ENCODE measurements at regions not wholly inside any gene's neighbourhood (a gene's known extent, or its start where the extent isn't known, plus 50 kb on each side); places are given as distances from the start of the nearest gene placed in this dataset.

GRCh38 chr5:88509403-88509802 lies 240.8 kb upstream of the TMEM161B start:
- no peak overlapping the region for H3K9ac ChIP-seq (ENCODE audit: low read depth, low read length)
- no peaks in the 10 kb centered on the region for H3K36me3 ChIP-seq (ENCODE audit: control insufficient read depth, insufficient read depth, low read length)
- no peaks in the 10 kb centered on the region for H3K9me3 ChIP-seq (ENCODE audit: control insufficient read depth, insufficient read depth, low read length)
- H3K27ac ChIP-seq (ENCODE audit: low read depth, low read length) = no peak overlapping the region
- no peak overlapping the region for H3K4me3 ChIP-seq (ENCODE audit: low read depth, low read length)
- no peaks in the 10 kb centered on the region for H3K4me1 ChIP-seq (ENCODE audit: control insufficient read depth, insufficient read depth, low read length)
- no peaks in the 10 kb centered on the region for H3K27me3 ChIP-seq (ENCODE audit: control insufficient read depth, insufficient read depth, low read length)

GRCh38 chr5:88507261-88507660 lies 238.6 kb upstream of the TMEM161B start:
- Histone ChIP-seq H3K9me3 (ENCODE audit: control insufficient read depth, insufficient read depth, low read length) (no peaks in the 10 kb centered on the region), H3K4me3 (ENCODE audit: low read depth, low read length) (no peak overlapping the region), H3K9ac (ENCODE audit: low read depth, low read length) (no peak overlapping the region), H3K27me3 (ENCODE audit: control insufficient read depth, insufficient read depth, low read length) (no peaks in the 10 kb centered on the region), H3K27ac (ENCODE audit: low read depth, low read length) (no peak overlapping the region), H3K36me3 (ENCODE audit: control insufficient read depth, insufficient read depth, low read length) (no peaks in the 10 kb centered on the region), H3K4me1 (ENCODE audit: control insufficient read depth, insufficient read depth, low read length) (peaks cover 8% of the 10 kb centered on the region; the same call in 1 of the 2 replicates)

- H3K27me3 ChIP-seq (ENCODE audit: control insufficient read depth, insufficient read depth, low read length) = no peaks in the 10 kb centered on the region
- no peaks in the 10 kb centered on the region for H3K9me3 ChIP-seq (ENCODE audit: control insufficient read depth, insufficient read depth, low read length)
- H3K4me1 ChIP-seq (ENCODE audit: control insufficient read depth, insufficient read depth, low read length) = peaks cover 8% of the 10 kb centered on the region; the same call in 1 of the 2 replicates
- no peak overlapping the region for H3K27ac ChIP-seq (ENCODE audit: low read depth, low read length)
- no peak overlapping the region for H3K9ac ChIP-seq (ENCODE audit: low read depth, low read length)
- no peaks in the 10 kb centered on the region for H3K36me3 ChIP-seq (ENCODE audit: control insufficient read depth, insufficient read depth, low read length)
- no peak overlapping the region for H3K4me3 ChIP-seq (ENCODE audit: low read depth, low read length)
Measured at GRCh38 chr5:88503406-88503805, 234.8 kb upstream of the TMEM161B start.

- Histone ChIP-seq H3K27ac (ENCODE audit: low read depth, low read length) (no peak overlapping the region), H3K36me3 (ENCODE audit: control insufficient read depth, insufficient read depth, low read length) (no peaks in the 10 kb centered on the region), H3K4me3 (ENCODE audit: low read depth, low read length) (no peak overlapping the region), H3K4me1 (ENCODE audit: control insufficient read depth, insufficient read depth, low read length) (peaks cover 8% of the 10 kb centered on the region; the same call in 1 of the 2 replicates), H3K9ac (ENCODE audit: low read depth, low read length) (no peak overlapping the region), H3K27me3 (ENCODE audit: control insufficient read depth, insufficient read depth, low read length) (no peaks in the 10 kb centered on the region), H3K9me3 (ENCODE audit: control insufficient read depth, insufficient read depth, low read length) (no peaks in the 10 kb centered on the region)
Measured at GRCh38 chr5:88503041-88503345, 234.3 kb upstream of the TMEM161B start.

- no peak overlapping the region for H3K27ac ChIP-seq (ENCODE audit: low read depth, low read length)
- H3K36me3 ChIP-seq (ENCODE audit: control insufficient read depth, insufficient read depth, low read length) = no peaks in the 10 kb centered on the region
- H3K4me1 ChIP-seq (ENCODE audit: control insufficient read depth, insufficient read depth, low read length) = peaks cover 8% of the 10 kb centered on the region; the same call in 1 of the 2 replicates
- no peak overlapping the region for H3K4me3 ChIP-seq (ENCODE audit: low read depth, low read length)
- H3K9ac ChIP-seq (ENCODE audit: low read depth, low read length) = no peak overlapping the region
- H3K27me3 ChIP-seq (ENCODE audit: control insufficient read depth, insufficient read depth, low read length) = no peaks in the 10 kb centered on the region
- no peaks in the 10 kb centered on the region for H3K9me3 ChIP-seq (ENCODE audit: control insufficient read depth, insufficient read depth, low read length)
Measured at GRCh38 chr5:88502179-88503040, 233.8 kb upstream of the TMEM161B start.

GRCh38 chr5:88495810-88496209 lies 227.2 kb upstream of the TMEM161B start:
- no peaks in the 10 kb centered on the region for H3K27me3 ChIP-seq (ENCODE audit: control insufficient read depth, insufficient read depth, low read length)
- H3K4me3 ChIP-seq (ENCODE audit: low read depth, low read length) = no peak overlapping the region
- no peak overlapping the region for H3K9ac ChIP-seq (ENCODE audit: low read depth, low read length)
- no peaks in the 10 kb centered on the region for H3K36me3 ChIP-seq (ENCODE audit: control insufficient read depth, insufficient read depth, low read length)
- no peak overlapping the region for H3K27ac ChIP-seq (ENCODE audit: low read depth, low read length)
- H3K9me3 ChIP-seq (ENCODE audit: control insufficient read depth, insufficient read depth, low read length) = no peaks in the 10 kb centered on the region
- peaks cover 10% of the 10 kb centered on the region; the same call in 1 of the 2 replicates for H3K4me1 ChIP-seq (ENCODE audit: control insufficient read depth, insufficient read depth, low read length)

GRCh38 chr5:88490874-88491273 lies 222.2 kb upstream of the TMEM161B start:
- no peak overlapping the region for H3K9ac ChIP-seq (ENCODE audit: low read depth, low read length)
- H3K9me3 ChIP-seq (ENCODE audit: control insufficient read depth, insufficient read depth, low read length) = no peaks in the 10 kb centered on the region
- H3K4me1 ChIP-seq (ENCODE audit: control insufficient read depth, insufficient read depth, low read length) = peaks cover 37% of the 10 kb centered on the region
- no peak overlapping the region for H3K4me3 ChIP-seq (ENCODE audit: low read depth, low read length)
- H3K36me3 ChIP-seq (ENCODE audit: control insufficient read depth, insufficient read depth, low read length) = no peaks in the 10 kb centered on the region
- H3K27ac ChIP-seq (ENCODE audit: low read depth, low read length) = no peak overlapping the region
- H3K27me3 ChIP-seq (ENCODE audit: control insufficient read depth, insufficient read depth, low read length) = no peaks in the 10 kb centered on the region

- Histone ChIP-seq H3K4me1 (ENCODE audit: control insufficient read depth, insufficient read depth, low read length) (peaks cover 40% of the 10 kb centered on the region), H3K4me3 (ENCODE audit: low read depth, low read length) (no peak overlapping the region), H3K36me3 (ENCODE audit: control insufficient read depth, insufficient read depth, low read length) (no peaks in the 10 kb centered on the region), H3K27ac (ENCODE audit: low read depth, low read length) (no peak overlapping the region), H3K27me3 (ENCODE audit: control insufficient read depth, insufficient read depth, low read length) (no peaks in the 10 kb centered on the region), H3K9ac (ENCODE audit: low read depth, low read length) (no peak overlapping the region), H3K9me3 (ENCODE audit: control insufficient read depth, insufficient read depth, low read length) (no peaks in the 10 kb centered on the region)
Measured at GRCh38 chr5:88489364-88489763, 220.7 kb upstream of the TMEM161B start.

- H3K27ac ChIP-seq (ENCODE audit: low read depth, low read length) = no peak overlapping the region
- H3K36me3 ChIP-seq (ENCODE audit: control insufficient read depth, insufficient read depth, low read length) = no peaks in the 10 kb centered on the region
- no peak overlapping the region for H3K9ac ChIP-seq (ENCODE audit: low read depth, low read length)
- H3K9me3 ChIP-seq (ENCODE audit: control insufficient read depth, insufficient read depth, low read length) = no peaks in the 10 kb centered on the region
- H3K27me3 ChIP-seq (ENCODE audit: control insufficient read depth, insufficient read depth, low read length) = no peaks in the 10 kb centered on the region
- H3K4me3 ChIP-seq (ENCODE audit: low read depth, low read length) = no peak overlapping the region
- H3K4me1 ChIP-seq (ENCODE audit: control insufficient read depth, insufficient read depth, low read length) = peaks cover 48% of the 10 kb centered on the region
Measured at GRCh38 chr5:88488561-88488960, 219.9 kb upstream of the TMEM161B start.

- Histone ChIP-seq H3K27me3 (ENCODE audit: control insufficient read depth, insufficient read depth, low read length) (no peaks in the 10 kb centered on the region), H3K9me3 (ENCODE audit: control insufficient read depth, insufficient read depth, low read length) (no peaks in the 10 kb centered on the region), H3K36me3 (ENCODE audit: control insufficient read depth, insufficient read depth, low read length) (no peaks in the 10 kb centered on the region), H3K4me3 (ENCODE audit: low read depth, low read length) (no peak overlapping the region), H3K27ac (ENCODE audit: low read depth, low read length) (no peak overlapping the region), H3K9ac (ENCODE audit: low read depth, low read length) (no peak overlapping the region), H3K4me1 (ENCODE audit: control insufficient read depth, insufficient read depth, low read length) (peaks cover 53% of the 10 kb centered on the region)
Measured at GRCh38 chr5:88488130-88488529, 219.5 kb upstream of the TMEM161B start.

- Histone ChIP-seq H3K4me3 (ENCODE audit: low read depth, low read length) (no peak overlapping the region), H3K27ac (ENCODE audit: low read depth, low read length) (no peak overlapping the region), H3K9ac (ENCODE audit: low read depth, low read length) (no peak overlapping the region), H3K9me3 (ENCODE audit: control insufficient read depth, insufficient read depth, low read length) (no peaks in the 10 kb centered on the region), H3K4me1 (ENCODE audit: control insufficient read depth, insufficient read depth, low read length) (peaks cover 53% of the 10 kb centered on the region), H3K27me3 (ENCODE audit: control insufficient read depth, insufficient read depth, low read length) (no peaks in the 10 kb centered on the region), H3K36me3 (ENCODE audit: control insufficient read depth, insufficient read depth, low read length) (no peaks in the 10 kb centered on the region)
Measured at GRCh38 chr5:88487066-88487465, 218.4 kb upstream of the TMEM161B start.

All from HUES48 (cell line).